Left lung (tissue), 4 donors: ENCODE measurements at regions not wholly inside any gene's neighbourhood (a gene's known extent, or its start where the extent isn't known, plus 50 kb on each side); places are given as distances from the start of the nearest gene placed in this dataset.
A peak's percentile ranks its signal among the peaks of the same experiment; 100 is the strongest.

Experiments
- ATAC-seq: fragments of 200-7000 bp; cut with Tn5 transposase; one replicate; pipeline ENCODE4 v1.9.1; 2020; ENCODE audit warnings: moderate library complexity
- DNase-seq, 4 donors: peaks; one replicate each; pipeline ENCODE4 v3.0.0-alpha.2; 2013 to 2020
- H3K27ac ChIP-seq, 2 donors: fragments of 200-600 bp; sonication (generic) in 1 of 2; one replicate each; pipeline versions ENCODE4 v1.5.0 to v1.8.0; 2020 to 2021
- H3K27me3 ChIP-seq, 2 donors: fragments of 200-600 bp; sonication (generic) in 1 of 2; one replicate each; pipeline versions ENCODE4 v1.5.0 to v1.8.0; 2020 to 2021
- H3K36me3 ChIP-seq, 2 donors: fragments of 200-600 bp; sonication (generic) in 1 of 2; one replicate each; pipeline versions ENCODE4 v1.5.0 to v1.8.0; 2020 to 2021
- H3K4me1 ChIP-seq, 2 donors: fragments of 200-600 bp; one replicate each; pipeline ENCODE4 v1.8.0; 2021
- H3K4me3 ChIP-seq, 2 donors: fragments of 200-600 bp; sonication (generic) in 1 of 2; one replicate each; pipeline versions ENCODE4 v1.5.0 to v1.8.0; 2020 to 2021; ENCODE audit warnings: mild to moderate bottlenecking in 1 of 2
- H3K9me3 ChIP-seq, 2 donors: fragments of 200-600 bp; sonication (generic) in 1 of 2; one replicate each; pipeline versions ENCODE4 v1.5.0 to v1.8.0; 2020 to 2021
- CTCF ChIP-seq, 2 donors: fragments of 200-600 bp; sonication (generic) in 1 of 2; IDR thresholded peaks; one replicate each; pipeline versions ENCODE4 v1.5.0 to v1.8.0; 2021; ENCODE audit warnings: antibody characterized with exemption in 2 of 2
- intact Hi-C, 2 donors: fragments of 100-400 bp; cut with DNase I; formaldehyde crosslinking; loops; one replicate each; pipeline versions ENCODE4 v1.11.2 to v1.14.2; 2022
- donor health status: DM: no; HTN: yes; CAD: no.
- donor health status: DM: no; HTN: no; CAD: no.

GRCh38 chr5:117667105-117667504 lies 1092.5 kb upstream of the SEMA6A start:
- ATAC-seq (no peak), DNase-seq (no peak)
- no peaks in the 10 kb centered on the region for H3K27me3 ChIP-seq
- no peaks in the 10 kb centered on the region for H3K9me3 ChIP-seq
- intact Hi-C loops = no loop called here
- no peak for TF ChIP-seq CTCF (IDR thresholded peaks at IDR 0.05)
- no peaks in the 10 kb centered on the region for H3K4me1 ChIP-seq
- no peak overlapping the region for H3K4me3 ChIP-seq
- no peak overlapping the region for H3K27ac ChIP-seq
- no peaks in the 10 kb centered on the region for H3K36me3 ChIP-seq

- Histone ChIP-seq H3K27me3 (no peaks in the 10 kb centered on the region), H3K27ac (no peak overlapping the region), H3K9me3 (no peaks in the 10 kb centered on the region), H3K36me3 (no peaks in the 10 kb centered on the region), H3K4me3 (no peak overlapping the region), H3K4me1 (no peaks in the 10 kb centered on the region)
- no peak for DNase-seq
- no peak for TF ChIP-seq CTCF (IDR thresholded peaks at IDR 0.05)
- no peak for ATAC-seq
- intact Hi-C loops = no loop called here
Observed at GRCh38 chr5:117665121-117665520, 1090.5 kb upstream of the SEMA6A start.

- TF ChIP-seq CTCF (IDR thresholded peaks at IDR 0.05) = no peak
- DNase-seq (no peak), ATAC-seq (no peak)
- H3K4me3 ChIP-seq = no peak overlapping the region
- intact Hi-C loops = no loop called here
- no peaks in the 10 kb centered on the region for H3K36me3 ChIP-seq
- no peak overlapping the region for H3K27ac ChIP-seq
- no peaks in the 10 kb centered on the region for H3K4me1 ChIP-seq
- H3K27me3 ChIP-seq = no peaks in the 10 kb centered on the region
- no peaks in the 10 kb centered on the region for H3K9me3 ChIP-seq
Observed at GRCh38 chr5:117662361-117662760, 1087.7 kb upstream of the SEMA6A start.

GRCh38 chr5:117657541-117657940 lies 1082.9 kb upstream of the SEMA6A start:
- no peaks in the 10 kb centered on the region for H3K36me3 ChIP-seq
- TF ChIP-seq CTCF (IDR thresholded peaks at IDR 0.05) = no peak
- H3K27ac ChIP-seq = no peak overlapping the region
- H3K9me3 ChIP-seq = no peaks in the 10 kb centered on the region
- intact Hi-C loops = no loop called here
- no peak for ATAC-seq
- no peaks in the 10 kb centered on the region for H3K4me1 ChIP-seq
- H3K27me3 ChIP-seq = no peaks in the 10 kb centered on the region
- peak in 1 of 4 donors; percentile 6 for DNase-seq
- no peak overlapping the region for H3K4me3 ChIP-seq

GRCh38 chr5:117652958-117653280 lies 1078.3 kb upstream of the SEMA6A start:
- no peak overlapping the region for H3K4me3 ChIP-seq
- intact Hi-C loops = no loop called here
- H3K4me1 ChIP-seq = no peaks in the 10 kb centered on the region
- no peaks in the 10 kb centered on the region for H3K9me3 ChIP-seq
- no peaks in the 10 kb centered on the region for H3K36me3 ChIP-seq
- no peaks in the 10 kb centered on the region for H3K27me3 ChIP-seq
- ATAC-seq (no peak), DNase-seq (no peak)
- no peak overlapping the region for H3K27ac ChIP-seq
- no peak for TF ChIP-seq CTCF (IDR thresholded peaks at IDR 0.05)
